Tibial nerve (tissue), 4 donors: ENCODE measurements at regions not wholly inside any gene's neighbourhood (a gene's known extent, or its start where the extent isn't known, plus 50 kb on each side); places are given as distances from the start of the nearest gene placed in this dataset.

ENCODE experiments used
- DNase-seq, 2 donors: peaks; one replicate each; pipeline ENCODE4 v3.0.0-alpha.2; 2019; ENCODE audit warnings: low spot score in 2 of 2
- H3K27ac ChIP-seq, 4 donors: fragments of 200-600 bp; sonication (generic) in 3 of 4; one replicate each; pipeline ENCODE4 v1.5.1; 2017 to 2019; ENCODE audit warnings: mild to moderate bottlenecking in 1 of 4
- H3K27me3 ChIP-seq, 2 donors: fragments of 200-600 bp; sonication (generic) in 1 of 2; one replicate each; pipeline versions ENCODE4 v1.5.1 to v1.6.0; 2017 to 2019
- H3K36me3 ChIP-seq, 3 donors: fragments of 200-600 bp; sonication (generic); one replicate each; pipeline ENCODE4 v1.5.1; 2018 to 2019
- H3K4me1 ChIP-seq, 4 donors: fragments of 200-600 bp; sonication (generic) in 3 of 4; one replicate each; pipeline ENCODE4 v1.5.1; 2017 to 2019
- H3K4me3 ChIP-seq, 4 donors: fragments of 200-600 bp; sonication (generic) in 3 of 4; one replicate each; pipeline ENCODE4 v1.5.1; 2017 to 2019; ENCODE audit warnings: mild to moderate bottlenecking in 1 of 4, moderate library complexity in 1 of 4
- H3K9me3 ChIP-seq, 4 donors: fragments of 200-600 bp; sonication (generic) in 3 of 4; one replicate each; pipeline ENCODE4 v1.5.1; 2017 to 2019
- CTCF ChIP-seq, 5 experiments: fragments of 200-600 bp in 3 of 5; fragments of 450-650 bp in 2 of 5; sonication (generic) in 3 of 5; IDR thresholded peaks; one replicate each; pipeline ENCODE4 v1.5.1; 2016 to 2019; ENCODE audit warnings: antibody characterized with exemption in 5 of 5, mild to moderate bottlenecking in 3 of 5, moderate library complexity in 2 of 5
- EP300 ChIP-seq, 2 donors: sonication (generic); formaldehyde crosslinking; IDR thresholded peaks; one replicate each; pipeline ENCODE4 v1.6.1; 2017; ENCODE audit warnings: antibody characterized with exemption in 2 of 2, mild to moderate bottlenecking in 1 of 2
- POLR2A ChIP-seq, 2 donors: fragments of 450-650 bp; IDR thresholded peaks; one replicate each; pipeline ENCODE4 v1.6.1; 2017; ENCODE audit warnings: antibody characterized with exemption in 2 of 2, mild to moderate bottlenecking in 2 of 2, moderate library complexity in 2 of 2
- WGBS, 2 donors: methylation state at CpG; one replicate each; pipeline ENCODE4 v1.1.5; 2018; 5-methylcytosine and 5-hydroxymethylcytosine counted together

GRCh38 chr2:5937851-5938565 lies 245.8 kb downstream of the SOX11 start:
- H3K4me1 ChIP-seq = no peaks in the 10 kb centered on the region
- TF ChIP-seq POLR2A (IDR thresholded peaks at IDR 0.05) (no peak), EP300 (IDR thresholded peaks at IDR 0.05) (no peak), CTCF (IDR thresholded peaks at IDR 0.05) (no peak)
- DNase-seq = no peak
- H3K4me3 ChIP-seq = no peak overlapping the region
- no peaks in the 10 kb centered on the region for H3K27me3 ChIP-seq
- H3K9me3 ChIP-seq = no peaks in the 10 kb centered on the region
- H3K36me3 ChIP-seq = no peaks in the 10 kb centered on the region
- 57 to 68% methylated on average over 12 of the region's 12 CpGs for WGBS, 2 donors
- H3K27ac ChIP-seq = no peak overlapping the region

- WGBS, 2 donors = 36 to 43% methylated on average over 10 of the region's 10 CpGs
- no peaks in the 10 kb centered on the region for H3K4me1 ChIP-seq
- no peaks in the 10 kb centered on the region for H3K36me3 ChIP-seq
- no peaks in the 10 kb centered on the region for H3K27me3 ChIP-seq
- no peak overlapping the region for H3K4me3 ChIP-seq
- H3K9me3 ChIP-seq = no peaks in the 10 kb centered on the region
- TF ChIP-seq POLR2A (IDR thresholded peaks at IDR 0.05) (no peak), CTCF (IDR thresholded peaks at IDR 0.05) (no peak), EP300 (IDR thresholded peaks at IDR 0.05) (no peak)
- DNase-seq = no peak
- H3K27ac ChIP-seq = no peak overlapping the region
Observed at GRCh38 chr2:5938566-5938896, 246.3 kb downstream of the SOX11 start.

GRCh38 chr2:5939553-5939952 lies 247.4 kb downstream of the SOX11 start:
- no peaks in the 10 kb centered on the region for H3K36me3 ChIP-seq
- H3K27me3 ChIP-seq = no peaks in the 10 kb centered on the region
- no peaks in the 10 kb centered on the region for H3K4me1 ChIP-seq
- H3K9me3 ChIP-seq = no peaks in the 10 kb centered on the region
- TF ChIP-seq POLR2A (IDR thresholded peaks at IDR 0.05) (no peak), EP300 (IDR thresholded peaks at IDR 0.05) (no peak), CTCF (IDR thresholded peaks at IDR 0.05) (no peak)
- H3K27ac ChIP-seq = no peak overlapping the region
- DNase-seq = no peak
- no peak overlapping the region for H3K4me3 ChIP-seq
- 93 to 94% methylated on average over 4 of the region's 4 CpGs for WGBS, 2 donors

GRCh38 chr2:5940596-5941535 lies 248.7 kb downstream of the SOX11 start:
- no peak for DNase-seq
- Histone ChIP-seq H3K27ac (no peak overlapping the region), H3K27me3 (no peaks in the 10 kb centered on the region), H3K4me1 (no peaks in the 10 kb centered on the region), H3K9me3 (no peaks in the 10 kb centered on the region), H3K4me3 (no peak overlapping the region), H3K36me3 (no peaks in the 10 kb centered on the region)
- WGBS, 2 donors = 88 to 90% methylated on average over 6 to 7 of the region's 7 CpGs
- TF ChIP-seq CTCF (IDR thresholded peaks at IDR 0.05) = no peak
- TF ChIP-seq POLR2A (IDR thresholded peaks at IDR 0.05) = no peak
- TF ChIP-seq EP300 (IDR thresholded peaks at IDR 0.05) = no peak

GRCh38 chr2:5942204-5942603 lies 250.0 kb downstream of the SOX11 start:
- H3K27ac ChIP-seq = no peak overlapping the region
- TF ChIP-seq POLR2A (IDR thresholded peaks at IDR 0.05) (no peak), CTCF (IDR thresholded peaks at IDR 0.05) (no peak), EP300 (IDR thresholded peaks at IDR 0.05) (no peak)
- H3K4me3 ChIP-seq = no peak overlapping the region
- H3K9me3 ChIP-seq = no peaks in the 10 kb centered on the region
- no peaks in the 10 kb centered on the region for H3K36me3 ChIP-seq
- no peaks in the 10 kb centered on the region for H3K4me1 ChIP-seq
- WGBS, 2 donors = 72 to 82% methylated on average over 7 of the region's 7 CpGs
- no peaks in the 10 kb centered on the region for H3K27me3 ChIP-seq
- no peak for DNase-seq
